ENCODE measurements at regions not wholly inside any gene's neighbourhood (a gene's known extent, or its start where the extent isn't known, plus 50 kb on each side); places are given as distances from the start of the nearest gene placed in this dataset.

- H3K9me3 Mint-ChIP-seq = peaks cover 9% of the 10 kb centered on the region; the same call in 1 of the 2 replicates
- ChIA-PET CTCF (no interaction called here), POLR2A (no interaction called here)
- no peak overlapping the region for H3K4me3 Mint-ChIP-seq
- H3K36me3 Mint-ChIP-seq = no peaks in the 10 kb centered on the region
- no peak for TF ChIP-seq USF2 (CRISPR knock-in tag; IDR thresholded peaks at IDR 0.05)
- TF ChIP-seq STAT6 (CRISPR knock-in tag; conservative IDR thresholded peaks at IDR 0.05; ENCODE audit: low read depth) = no peak
- no peak for TF ChIP-seq AFF4 (CRISPR knock-in tag; IDR thresholded peaks at IDR 0.05; ENCODE audit: borderline replicate concordance)
- no peak for TF ChIP-seq CTCF (IDR thresholded peaks at IDR 0.05)
- TF ChIP-seq RELA (CRISPR knock-in tag; IDR thresholded peaks at IDR 0.05; ENCODE audit: borderline replicate concordance) = no peak
- no peak for TF ChIP-seq PRDM15 (CRISPR knock-in tag; IDR thresholded peaks at IDR 0.05)
- TF ChIP-seq IRF2 (CRISPR knock-in tag; IDR thresholded peaks at IDR 0.05; ENCODE audit: borderline replicate concordance, low read depth) = no peak
- no peak for TF ChIP-seq FOXP4 (CRISPR knock-in tag; IDR thresholded peaks at IDR 0.05)
- TF ChIP-seq ETV6 (CRISPR knock-in tag; IDR thresholded peaks at IDR 0.05) = no peak
- TF ChIP-seq ZMAT4 (CRISPR knock-in tag; IDR thresholded peaks at IDR 0.05) = no peak
- TF ChIP-seq GABPB1 (CRISPR knock-in tag; IDR thresholded peaks at IDR 0.05) = no peak
- no peak for TF ChIP-seq ZNF232 (CRISPR knock-in tag; IDR thresholded peaks at IDR 0.05)
- DNase-seq (ENCODE audit: low spot score) (no peak), ATAC-seq (no peak)
- H3K27me3 Mint-ChIP-seq (ENCODE audit: low read depth) = no peaks in the 10 kb centered on the region
- no peak overlapping the region for H3K27ac Mint-ChIP-seq
- no peaks in the 10 kb centered on the region for H3K4me1 Mint-ChIP-seq
These were observed 148.0 kb upstream of the MBNL1 start for GRCh38 chr3:152120601-152121269.
